Nephron (organoid): ENCODE measurements at regions not wholly inside any gene's neighbourhood (a gene's known extent, or its start where the extent isn't known, plus 50 kb on each side); places are given as distances from the start of the nearest gene placed in this dataset.

Experiments
- H3K27ac Mint-ChIP-seq, 3 experiments: 2 replicates each; pipeline ENCODE4 v1.8.0; 2020; ENCODE audit warnings: mixed read lengths in 3 of 3, mild to moderate bottlenecking in 2 of 3, moderate library complexity in 1 of 3
- H3K27me3 Mint-ChIP-seq: 2 replicates; pipeline ENCODE4 v1.8.0; 2021; ENCODE audit warnings: low read depth, mild to moderate bottlenecking, moderate library complexity, mixed read lengths
- H3K36me3 Mint-ChIP-seq: 2 replicates; pipeline ENCODE4 v1.8.0; 2020; ENCODE audit warnings: low read depth, mixed read lengths
- H3K4me1 Mint-ChIP-seq: 2 replicates; pipeline ENCODE4 v1.8.0; 2020; ENCODE audit warnings: mixed read lengths
- H3K4me3 Mint-ChIP-seq, 3 experiments: 2 replicates each; pipeline ENCODE4 v1.8.0; 2020; ENCODE audit warnings: mild to moderate bottlenecking in 3 of 3, mixed read lengths in 3 of 3, moderate library complexity in 2 of 3
- H3K9me3 Mint-ChIP-seq: 2 replicates; pipeline ENCODE4 v1.8.0; 2020; ENCODE audit warnings: mixed read lengths
- TF ChIP-seq, protein P1 (sequence below), 3 experiments: fragments of 200-600 bp; sonication (generic); IDR thresholded peaks; one replicate each; pipeline ENCODE4 v1.5.0; 2021; ENCODE audit warnings: antibody characterized with exemption in 3 of 3; ENCODE audit not compliant: unreplicated experiment in 3 of 3

DNA sequence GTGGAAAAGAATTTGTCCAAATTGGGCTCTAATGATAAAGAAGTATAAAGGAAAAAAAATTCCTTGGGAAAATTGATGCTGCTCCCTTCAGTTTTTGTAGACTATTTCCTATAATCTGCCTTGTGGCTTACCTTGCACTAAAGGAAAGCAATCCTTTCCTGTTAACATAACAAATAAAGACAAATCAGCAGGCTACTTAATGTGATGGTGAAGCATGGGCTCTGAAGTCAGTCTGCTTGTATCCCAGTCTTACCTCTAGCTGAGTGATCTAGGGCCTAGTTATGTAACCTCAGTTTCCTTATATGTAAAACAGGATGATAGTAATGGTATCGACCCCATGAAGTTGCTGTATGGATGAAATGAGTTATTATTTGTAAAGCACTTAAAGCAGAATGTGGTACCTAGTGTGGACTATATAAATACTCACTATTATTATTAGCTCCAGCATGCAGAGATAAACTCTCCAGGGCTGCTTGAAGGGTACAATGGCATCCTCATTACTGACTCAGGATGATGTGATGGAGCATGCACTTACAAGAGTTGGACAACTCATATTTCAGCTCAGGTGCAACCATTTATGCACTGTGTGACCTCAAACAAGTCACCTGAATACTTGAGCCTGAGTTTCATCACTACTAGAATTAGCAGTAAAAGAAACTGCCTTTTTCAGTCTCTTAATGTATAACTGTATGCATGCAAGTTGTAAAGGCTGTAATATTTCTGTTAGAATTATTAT, 156.1 kb downstream of the DKK1 start:
- TF ChIP-seq, protein P1, sequence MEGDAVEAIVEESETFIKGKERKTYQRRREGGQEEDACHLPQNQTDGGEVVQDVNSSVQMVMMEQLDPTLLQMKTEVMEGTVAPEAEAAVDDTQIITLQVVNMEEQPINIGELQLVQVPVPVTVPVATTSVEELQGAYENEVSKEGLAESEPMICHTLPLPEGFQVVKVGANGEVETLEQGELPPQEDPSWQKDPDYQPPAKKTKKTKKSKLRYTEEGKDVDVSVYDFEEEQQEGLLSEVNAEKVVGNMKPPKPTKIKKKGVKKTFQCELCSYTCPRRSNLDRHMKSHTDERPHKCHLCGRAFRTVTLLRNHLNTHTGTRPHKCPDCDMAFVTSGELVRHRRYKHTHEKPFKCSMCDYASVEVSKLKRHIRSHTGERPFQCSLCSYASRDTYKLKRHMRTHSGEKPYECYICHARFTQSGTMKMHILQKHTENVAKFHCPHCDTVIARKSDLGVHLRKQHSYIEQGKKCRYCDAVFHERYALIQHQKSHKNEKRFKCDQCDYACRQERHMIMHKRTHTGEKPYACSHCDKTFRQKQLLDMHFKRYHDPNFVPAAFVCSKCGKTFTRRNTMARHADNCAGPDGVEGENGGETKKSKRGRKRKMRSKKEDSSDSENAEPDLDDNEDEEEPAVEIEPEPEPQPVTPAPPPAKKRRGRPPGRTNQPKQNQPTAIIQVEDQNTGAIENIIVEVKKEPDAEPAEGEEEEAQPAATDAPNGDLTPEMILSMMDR (IDR thresholded peaks at IDR 0.05; ENCODE audit: unreplicated experiment in 3 of 3) = no peak
- Mint-ChIP-seq H3K27me3 (peaks cover 3% of the 10 kb centered on the region), H3K4me1 (no peaks in the 10 kb centered on the region), H3K36me3 (no peaks in the 10 kb centered on the region), H3K27ac (no peak overlapping the region), H3K9me3 (no peaks in the 10 kb centered on the region), H3K4me3 (no peak overlapping the region)

DNA sequence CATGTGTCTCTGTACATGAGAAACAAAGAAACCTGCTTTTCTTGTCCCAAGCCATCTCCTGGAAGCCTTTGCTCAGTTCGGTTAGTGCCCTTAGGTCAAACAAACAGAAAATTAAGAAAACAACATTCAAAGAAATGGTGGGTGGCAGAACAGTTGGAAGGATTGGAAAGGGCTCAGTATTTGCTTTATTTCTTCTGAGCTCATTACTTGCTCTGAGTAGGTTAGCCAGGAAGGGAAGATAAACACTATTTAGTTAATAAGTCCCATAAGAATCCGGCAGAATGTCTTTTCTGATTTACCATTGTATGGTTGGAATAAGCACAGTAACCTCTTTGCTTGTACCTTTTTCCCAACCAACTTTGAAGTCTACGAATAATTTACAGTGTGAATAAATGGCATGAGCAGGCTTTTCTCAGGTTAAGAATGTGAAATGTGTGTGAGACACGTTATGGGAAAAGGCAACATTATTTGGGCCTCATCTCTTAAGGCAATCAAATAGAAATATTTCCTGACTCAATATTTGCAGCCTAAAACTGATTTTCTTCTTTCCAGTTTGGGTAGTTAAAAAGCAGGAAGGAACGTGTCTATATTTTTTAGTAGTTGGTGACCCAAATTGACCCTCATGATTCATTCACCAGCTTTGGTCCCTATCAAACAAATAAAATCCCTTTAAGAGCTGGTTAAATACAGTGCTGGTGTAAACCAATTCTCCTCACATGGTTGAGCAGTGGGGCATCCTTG, 158.5 kb downstream of the DKK1 start:
- no peak overlapping the region for H3K4me3 Mint-ChIP-seq
- H3K36me3 Mint-ChIP-seq = no peaks in the 10 kb centered on the region
- peaks cover 3% of the 10 kb centered on the region for H3K27me3 Mint-ChIP-seq
- no peaks in the 10 kb centered on the region for H3K4me1 Mint-ChIP-seq
- TF ChIP-seq, protein P1 (IDR thresholded peaks at IDR 0.05; ENCODE audit: unreplicated experiment in 3 of 3) = no peak
- H3K27ac Mint-ChIP-seq = peak overlapping the region in 1 of 3 experiments; percentile 64
- H3K9me3 Mint-ChIP-seq = no peaks in the 10 kb centered on the region

DNA sequence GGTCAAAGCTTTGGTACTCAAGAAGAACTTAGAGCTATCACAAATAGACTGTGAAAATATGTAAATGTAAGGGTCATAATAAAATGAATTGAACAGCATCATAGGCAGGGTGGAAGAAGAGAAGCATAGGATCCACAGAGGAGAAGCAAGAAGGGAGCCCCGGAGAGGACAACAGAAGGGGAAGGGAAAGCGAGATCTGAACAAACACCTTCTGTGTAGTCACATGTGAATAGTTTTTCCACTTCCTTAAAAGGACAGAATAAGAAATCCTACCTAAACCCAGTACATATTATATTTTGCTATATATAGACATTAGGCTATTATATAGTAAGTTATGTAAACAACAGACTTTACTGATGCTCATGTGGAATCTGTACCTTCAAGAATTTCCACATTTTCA, 160.2 kb downstream of the DKK1 start:
- TF ChIP-seq, protein P1 (IDR thresholded peaks at IDR 0.05; ENCODE audit: unreplicated experiment in 3 of 3) = no peak
- Mint-ChIP-seq H3K27ac (peak overlapping the region in 1 of 3 experiments; percentile 11), H3K4me1 (no peaks in the 10 kb centered on the region), H3K36me3 (no peaks in the 10 kb centered on the region), H3K9me3 (no peaks in the 10 kb centered on the region), H3K4me3 (no peak overlapping the region), H3K27me3 (no peaks in the 10 kb centered on the region)

DNA sequence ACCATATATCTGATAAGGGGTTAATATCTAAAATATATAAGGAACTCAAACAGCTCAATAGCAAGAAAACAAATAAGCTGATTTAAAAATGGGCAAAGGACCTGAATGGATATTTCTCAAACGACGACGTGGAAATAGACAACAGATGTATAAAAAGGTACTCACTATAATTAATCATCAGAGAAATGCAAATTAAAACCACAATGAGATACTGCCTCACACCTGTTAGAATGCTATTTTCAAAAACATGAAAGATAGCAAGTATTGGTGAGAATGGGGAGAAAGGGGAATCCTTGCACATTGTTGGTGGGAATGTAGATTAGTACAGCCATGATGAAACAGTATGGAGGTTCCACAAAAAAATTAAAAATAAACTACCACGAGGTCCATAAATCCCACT, 163.2 kb downstream of the DKK1 start:
- Mint-ChIP-seq H3K4me1 (no peaks in the 10 kb centered on the region), H3K36me3 (no peaks in the 10 kb centered on the region), H3K27me3 (no peaks in the 10 kb centered on the region), H3K4me3 (no peak overlapping the region), H3K9me3 (no peaks in the 10 kb centered on the region), H3K27ac (no peak overlapping the region)
- TF ChIP-seq, protein P1 (IDR thresholded peaks at IDR 0.05; ENCODE audit: unreplicated experiment in 3 of 3) = no peak

DNA sequence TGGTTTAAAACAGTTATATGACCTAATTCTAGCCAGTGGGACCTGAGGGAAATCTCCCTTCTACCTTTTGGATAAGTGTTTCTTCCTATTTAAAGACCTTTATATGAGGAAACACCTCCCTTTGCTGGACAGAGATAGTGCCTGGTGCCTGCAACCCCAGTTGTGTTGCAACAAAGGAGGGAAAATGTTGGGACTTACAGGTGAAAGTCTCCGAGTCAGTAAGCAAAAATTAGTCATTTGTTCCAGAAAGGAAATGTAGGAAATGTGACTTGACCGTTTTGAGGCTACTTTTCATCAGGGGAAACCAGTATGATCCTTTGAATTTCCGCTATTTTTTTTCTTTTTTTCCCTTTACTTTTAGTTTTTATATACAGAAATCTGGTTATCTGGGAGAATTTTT, 165.5 kb downstream of the DKK1 start:
- TF ChIP-seq, protein P1 (IDR thresholded peaks at IDR 0.05; ENCODE audit: unreplicated experiment in 3 of 3) = no peak
- Mint-ChIP-seq H3K27me3 (no peaks in the 10 kb centered on the region), H3K4me3 (no peak overlapping the region), H3K27ac (no peak overlapping the region), H3K9me3 (no peaks in the 10 kb centered on the region), H3K36me3 (no peaks in the 10 kb centered on the region), H3K4me1 (no peaks in the 10 kb centered on the region)
